HPDE6-E6E7 (cell line): ENCODE measurements at regions not wholly inside any gene's neighbourhood (a gene's known extent, or its start where the extent isn't known, plus 50 kb on each side); places are given as distances from the start of the nearest gene placed in this dataset.

Experiments
- DNase-seq: peaks from one replicate; pipeline ENCODE4 v3.0.0; 2011; ENCODE audit warnings: missing footprints; ENCODE audit errors: extremely low spot score

GRCh38 chr10:3723766-3724165 lies 61.2 kb downstream of the KLF6 start:
- no peak for DNase-seq

- DNase-seq = peak; percentile 17
Measured at GRCh38 chr10:3720228-3721019, 64.6 kb downstream of the KLF6 start.

GRCh38 chr10:3719024-3719843 lies 65.8 kb downstream of the KLF6 start:
- DNase-seq = no peak

- no peak for DNase-seq
Measured at GRCh38 chr10:3716093-3716492, 68.9 kb downstream of the KLF6 start.

- DNase-seq = no peak
Measured at GRCh38 chr10:3714967-3715366, 70.0 kb downstream of the KLF6 start.

- DNase-seq = no peak
Measured at GRCh38 chr10:3714531-3714930, 70.5 kb downstream of the KLF6 start.

GRCh38 chr10:3712707-3713106 lies 72.3 kb downstream of the KLF6 start:
- no peak for DNase-seq

- DNase-seq = no peak
Measured at GRCh38 chr10:3711918-3712317, 73.1 kb downstream of the KLF6 start.

- DNase-seq = no peak
Measured at GRCh38 chr10:3710764-3711163, 74.2 kb downstream of the KLF6 start.

- no peak for DNase-seq
Measured at GRCh38 chr10:3709456-3710060, 75.5 kb downstream of the KLF6 start.

- DNase-seq = no peak
Measured at GRCh38 chr10:3708852-3709251, 76.2 kb downstream of the KLF6 start.

- DNase-seq = no peak
Measured at GRCh38 chr10:3704565-3705325, 80.3 kb downstream of the KLF6 start.

- no peak for DNase-seq
Measured at GRCh38 chr10:3702569-3702968, 82.4 kb downstream of the KLF6 start.

- no peak for DNase-seq
Measured at GRCh38 chr10:3702056-3702546, 82.9 kb downstream of the KLF6 start.

GRCh38 chr10:3701491-3701890 lies 83.5 kb downstream of the KLF6 start:
- no peak for DNase-seq

GRCh38 chr10:3700531-3701076 lies 84.4 kb downstream of the KLF6 start:
- DNase-seq = no peak

GRCh38 chr10:3699916-3700315 lies 85.1 kb downstream of the KLF6 start:
- DNase-seq = no peak

- DNase-seq = no peak
Measured at GRCh38 chr10:3698312-3698711, 86.7 kb downstream of the KLF6 start.

GRCh38 chr10:3693698-3694080 lies 91.3 kb downstream of the KLF6 start:
- DNase-seq = no peak

- DNase-seq = no peak
Measured at GRCh38 chr10:3693022-3693697, 91.8 kb downstream of the KLF6 start.
